Bronchial epithelial cell (primary cell): ENCODE measurements at regions not wholly inside any gene's neighbourhood (a gene's known extent, or its start where the extent isn't known, plus 50 kb on each side); places are given as distances from the start of the nearest gene placed in this dataset.

Experiments used
- DNase-seq: peaks from one replicate; pipeline ENCODE4 v3.0.0-alpha.2; 2010; ENCODE audit warnings: low read depth
- FAIRE-seq: peaks from 2 replicates; lab custom pipeline; 2011; peaks lifted over from hg19 to GRCh38; lab: Jason Lieb, UNC
- H3K27me3 ChIP-seq: 2 replicates; pipeline ENCODE4 v1.5.1; 2011; ENCODE audit warnings: low read length; ENCODE audit not compliant: control insufficient read depth, insufficient read depth
- H3K36me3 ChIP-seq: 2 replicates; pipeline ENCODE4 v1.5.1; 2011; ENCODE audit warnings: low read length; ENCODE audit not compliant: control insufficient read depth, insufficient read depth
- H3K4me3 ChIP-seq: 2 replicates; pipeline ENCODE4 v1.5.1; 2011; ENCODE audit warnings: mild to moderate bottlenecking, low read depth, low read length, control low read depth
- CTCF ChIP-seq: IDR thresholded peaks from 2 replicates; pipeline ENCODE4 v1.5.1; 2011; ENCODE audit warnings: mild to moderate bottlenecking, moderate library complexity, low read length, control low read depth, inconsistent platforms; ENCODE audit not compliant: insufficient read depth, severe bottlenecking

GRCh38 chr21:31410499-31411131, 66.6 kb upstream of the TIAM1 start:
- TF ChIP-seq CTCF, result no peak
- no peak for FAIRE-seq
- Histone ChIP-seq H3K36me3 (no peaks in the 10 kb centered on the region), H3K27me3 (no peaks in the 10 kb centered on the region), H3K4me3 (no peak overlapping the region)
- DNase-seq, result no peak

GRCh38 chr21:31409831-31410487, 65.9 kb upstream of the TIAM1 start:
- FAIRE-seq (peak; percentile 60), DNase-seq (no peak)
- H3K4me3 ChIP-seq, result no peak overlapping the region
- H3K27me3 ChIP-seq, result no peaks in the 10 kb centered on the region
- TF ChIP-seq CTCF, result no peak
- H3K36me3 ChIP-seq, result no peaks in the 10 kb centered on the region

- no peak for TF ChIP-seq CTCF
- FAIRE-seq, result no peak
- Histone ChIP-seq H3K4me3 (no peak overlapping the region), H3K27me3 (no peaks in the 10 kb centered on the region), H3K36me3 (no peaks in the 10 kb centered on the region)
- no peak for DNase-seq
Measured at GRCh38 chr21:31408301-31409088, 64.4 kb upstream of the TIAM1 start.

GRCh38 chr21:31406510-31406909, 62.4 kb upstream of the TIAM1 start:
- no peak for TF ChIP-seq CTCF
- FAIRE-seq (no peak), DNase-seq (no peak)
- H3K36me3 ChIP-seq, result no peaks in the 10 kb centered on the region
- no peak overlapping the region for H3K4me3 ChIP-seq
- no peaks in the 10 kb centered on the region for H3K27me3 ChIP-seq

GRCh38 chr21:31405604-31406003, 61.5 kb upstream of the TIAM1 start:
- FAIRE-seq, result no peak
- no peak for TF ChIP-seq CTCF

More at GRCh38 chr21:31405604-31406003, 61.5 kb upstream of the TIAM1 start:
- Histone ChIP-seq H3K36me3 (no peaks in the 10 kb centered on the region), H3K4me3 (no peak overlapping the region), H3K27me3 (no peaks in the 10 kb centered on the region)
- no peak for DNase-seq
